Uterus (tissue), 2 donors: ENCODE measurements at regions not wholly inside any gene's neighbourhood (a gene's known extent, or its start where the extent isn't known, plus 50 kb on each side); places are given as distances from the start of the nearest gene placed in this dataset.

Experiments used
- CTCF ChIP-seq, 4 experiments: fragments of 200-600 bp in 2 of 4; fragments of 450-650 bp in 2 of 4; sonication (generic) in 2 of 4; IDR thresholded peaks; one replicate each; pipeline ENCODE4 v1.5.1; 2016 to 2019; ENCODE audit warnings: antibody characterized with exemption in 4 of 4, mild to moderate bottlenecking in 2 of 4, moderate library complexity in 1 of 4
- POLR2A ChIP-seq, 2 donors: fragments of 450-650 bp; IDR thresholded peaks; one replicate each; pipeline ENCODE4 v1.6.1; 2016; ENCODE audit warnings: antibody characterized with exemption in 2 of 2, mild to moderate bottlenecking in 1 of 2, moderate library complexity in 1 of 2

GRCh38 chr5:22958462-22959262, 105.5 kb upstream of the CDH12 start:
- TF ChIP-seq CTCF (IDR thresholded peaks at IDR 0.05), result no peak
- TF ChIP-seq POLR2A (IDR thresholded peaks at IDR 0.05), result no peak
